Thyroid gland (tissue), 4 donors: ENCODE measurements at regions not wholly inside any gene's neighbourhood (a gene's known extent, or its start where the extent isn't known, plus 50 kb on each side); places are given as distances from the start of the nearest gene placed in this dataset.

ENCODE experiments used
- CTCF ChIP-seq, 6 experiments: fragments of 200-600 bp in 3 of 6; fragments of 450-650 bp in 3 of 6; sonication (generic) in 3 of 6; IDR thresholded peaks; one replicate each; pipeline ENCODE4 v1.5.1; 2016 to 2019; ENCODE audit warnings: antibody characterized with exemption in 6 of 6, mild to moderate bottlenecking in 2 of 6, inconsistent platforms in 1 of 6, moderate library complexity in 1 of 6
- POLR2A ChIP-seq, 2 donors: fragments of 450-650 bp; IDR thresholded peaks; one replicate each; pipeline ENCODE4 v1.6.1; 2017; ENCODE audit warnings: antibody characterized with exemption in 2 of 2, mild to moderate bottlenecking in 2 of 2, moderate library complexity in 1 of 2

- no peak for TF ChIP-seq CTCF (IDR thresholded peaks at IDR 0.05)
- no peak for TF ChIP-seq POLR2A (IDR thresholded peaks at IDR 0.05)
Observed at GRCh38 chrY:19621756-19622155, 122.8 kb downstream of the KDM5D start.
